ENCODE measurements at regions not wholly inside any gene's neighbourhood (a gene's known extent, or its start where the extent isn't known, plus 50 kb on each side); places are given as distances from the start of the nearest gene placed in this dataset.

DNA sequence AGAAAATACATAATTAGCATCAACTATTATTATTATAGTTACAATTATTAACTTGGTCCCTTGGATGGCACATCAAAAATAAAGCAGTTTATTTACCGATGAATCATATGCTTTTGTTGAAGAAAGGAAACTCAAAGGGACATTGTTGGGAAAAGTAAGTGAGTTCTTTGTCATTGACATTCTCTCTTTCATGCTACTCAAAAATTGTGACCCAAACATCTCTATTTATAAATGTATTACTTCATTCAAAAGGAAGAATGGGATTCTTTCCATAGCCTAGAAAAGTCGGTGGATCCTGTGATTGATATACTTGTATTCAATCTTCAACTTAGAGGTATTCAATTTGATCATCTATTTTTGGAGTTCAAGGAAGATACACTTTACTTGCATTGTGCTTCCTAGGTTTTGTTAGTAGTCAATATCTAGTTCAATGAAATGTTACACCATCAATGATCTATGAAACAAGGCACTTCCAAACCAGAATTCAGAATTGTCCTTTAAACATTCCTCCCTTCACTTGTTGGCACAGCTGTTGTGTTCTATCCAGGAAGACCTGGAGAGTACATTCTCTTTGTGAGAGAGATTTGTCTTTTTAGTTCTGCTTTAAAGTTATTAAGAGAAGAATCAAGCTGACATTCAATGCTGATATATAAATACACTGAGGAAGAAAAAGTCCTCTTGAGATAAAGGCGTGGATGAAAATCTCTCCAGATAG lies 235.2 kb downstream of the TMEM26 start:
- no peak overlapping the region for H3K9ac ChIP-seq (ENCODE audit: low read depth, low read length)
- H3K27ac ChIP-seq (ENCODE audit: low read length), result no peak overlapping the region
- no peaks in the 10 kb centered on the region for H3K79me2 ChIP-seq (ENCODE audit: insufficient read depth, low read length)
- H3K4me1 ChIP-seq (ENCODE audit: insufficient read depth, low read length), result no peaks in the 10 kb centered on the region
- no peak for TF ChIP-seq EZH2 (IDR thresholded peaks at IDR 0.05; ENCODE audit: borderline replicate concordance, low read depth, low read length, severe bottlenecking)
- TF ChIP-seq, protein P1, sequence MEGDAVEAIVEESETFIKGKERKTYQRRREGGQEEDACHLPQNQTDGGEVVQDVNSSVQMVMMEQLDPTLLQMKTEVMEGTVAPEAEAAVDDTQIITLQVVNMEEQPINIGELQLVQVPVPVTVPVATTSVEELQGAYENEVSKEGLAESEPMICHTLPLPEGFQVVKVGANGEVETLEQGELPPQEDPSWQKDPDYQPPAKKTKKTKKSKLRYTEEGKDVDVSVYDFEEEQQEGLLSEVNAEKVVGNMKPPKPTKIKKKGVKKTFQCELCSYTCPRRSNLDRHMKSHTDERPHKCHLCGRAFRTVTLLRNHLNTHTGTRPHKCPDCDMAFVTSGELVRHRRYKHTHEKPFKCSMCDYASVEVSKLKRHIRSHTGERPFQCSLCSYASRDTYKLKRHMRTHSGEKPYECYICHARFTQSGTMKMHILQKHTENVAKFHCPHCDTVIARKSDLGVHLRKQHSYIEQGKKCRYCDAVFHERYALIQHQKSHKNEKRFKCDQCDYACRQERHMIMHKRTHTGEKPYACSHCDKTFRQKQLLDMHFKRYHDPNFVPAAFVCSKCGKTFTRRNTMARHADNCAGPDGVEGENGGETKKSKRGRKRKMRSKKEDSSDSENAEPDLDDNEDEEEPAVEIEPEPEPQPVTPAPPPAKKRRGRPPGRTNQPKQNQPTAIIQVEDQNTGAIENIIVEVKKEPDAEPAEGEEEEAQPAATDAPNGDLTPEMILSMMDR (IDR thresholded peaks at IDR 0.05; ENCODE audit: borderline replicate concordance, extremely low read depth, low read length, poor library complexity, severe bottlenecking), result no peak
- H3K36me3 ChIP-seq (ENCODE audit: insufficient read depth, low read length), result no peaks in the 10 kb centered on the region
- no peaks in the 10 kb centered on the region for H3K27me3 ChIP-seq (ENCODE audit: insufficient read depth, low read length, poor library complexity)
- H2AFZ ChIP-seq (ENCODE audit: low read depth, low read length), result no peak overlapping the region
- ATAC-seq (ENCODE audit: insufficient read depth, low read depth) (no peak), DNase-seq (no peak)
- no peaks in the 10 kb centered on the region for H4K20me1 ChIP-seq (ENCODE audit: insufficient read depth, low read length)
- H3K9me3 ChIP-seq (ENCODE audit: insufficient read depth, low read length, severe bottlenecking), result no peaks in the 10 kb centered on the region
- H3K4me3 ChIP-seq (ENCODE audit: low read depth in 1 of 2, low read length in 2 of 2), result no peak overlapping the region
- no peak overlapping the region for H3K4me2 ChIP-seq (ENCODE audit: insufficient read depth, low read length)

DNA sequence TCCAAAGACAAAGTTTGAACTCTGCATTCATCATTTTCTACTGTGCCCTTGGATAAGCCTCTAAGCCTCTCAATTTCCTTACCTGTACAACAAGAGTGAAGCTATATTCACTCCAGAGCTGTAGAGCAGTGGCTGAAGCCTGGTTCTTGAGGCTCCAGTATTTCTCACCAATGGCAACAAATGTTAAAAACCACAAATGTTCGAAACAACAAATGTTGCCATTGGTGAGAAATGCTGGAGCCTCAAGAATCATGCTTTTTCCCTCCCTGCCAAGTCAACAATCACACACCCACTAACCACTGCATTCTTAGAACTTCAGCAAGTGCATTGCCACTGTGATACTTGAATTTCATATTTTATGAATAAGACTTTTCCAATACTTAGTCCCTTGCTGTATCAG lies 237.9 kb downstream of the TMEM26 start:
- H3K4me1 ChIP-seq (ENCODE audit: insufficient read depth, low read length), result no peaks in the 10 kb centered on the region
- H3K36me3 ChIP-seq (ENCODE audit: insufficient read depth, low read length), result no peaks in the 10 kb centered on the region
- ATAC-seq (ENCODE audit: insufficient read depth, low read depth) (no peak), DNase-seq (no peak)
- no peaks in the 10 kb centered on the region for H4K20me1 ChIP-seq (ENCODE audit: insufficient read depth, low read length)
- no peaks in the 10 kb centered on the region for H3K9me3 ChIP-seq (ENCODE audit: insufficient read depth, low read length, severe bottlenecking)
- H3K9ac ChIP-seq (ENCODE audit: low read depth, low read length), result no peak overlapping the region
- H2AFZ ChIP-seq (ENCODE audit: low read depth, low read length), result no peak overlapping the region
- no peak overlapping the region for H3K4me2 ChIP-seq (ENCODE audit: insufficient read depth, low read length)
- H3K79me2 ChIP-seq (ENCODE audit: insufficient read depth, low read length), result no peaks in the 10 kb centered on the region
- no peak overlapping the region for H3K27ac ChIP-seq (ENCODE audit: low read length)
- TF ChIP-seq, protein P1 (IDR thresholded peaks at IDR 0.05; ENCODE audit: borderline replicate concordance, extremely low read depth, low read length, poor library complexity, severe bottlenecking), result no peak
- no peak for TF ChIP-seq EZH2 (IDR thresholded peaks at IDR 0.05; ENCODE audit: borderline replicate concordance, low read depth, low read length, severe bottlenecking)
- H3K4me3 ChIP-seq (ENCODE audit: low read depth in 1 of 2, low read length in 2 of 2), result no peak overlapping the region
- H3K27me3 ChIP-seq (ENCODE audit: insufficient read depth, low read length, poor library complexity), result no peaks in the 10 kb centered on the region

DNA sequence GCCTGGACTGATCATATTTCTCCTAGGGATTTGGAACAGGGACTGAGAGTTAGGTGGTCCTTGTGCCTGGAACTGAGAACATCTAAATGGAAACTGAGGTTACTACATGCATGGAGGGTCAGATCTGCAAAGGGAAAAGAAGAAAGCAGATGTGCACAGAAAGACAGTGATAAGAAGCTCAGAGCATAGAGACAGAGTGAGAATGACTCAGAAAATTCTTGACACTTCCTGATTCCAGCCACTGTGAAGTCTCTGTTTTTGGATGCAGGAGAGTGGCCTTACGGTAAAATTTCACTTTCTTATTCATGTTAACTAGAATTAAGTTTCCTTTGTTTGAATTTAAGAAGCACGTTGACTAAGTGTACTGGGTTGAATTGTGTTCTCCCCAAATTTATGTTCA lies 241.7 kb downstream of the TMEM26 start:
- H3K4me3 ChIP-seq (ENCODE audit: low read depth in 1 of 2, low read length in 2 of 2), result no peak overlapping the region
- ATAC-seq (ENCODE audit: insufficient read depth, low read depth), result no peak
- H3K9ac ChIP-seq (ENCODE audit: low read depth, low read length), result no peak overlapping the region
- H3K4me2 ChIP-seq (ENCODE audit: insufficient read depth, low read length), result no peak overlapping the region
- no peaks in the 10 kb centered on the region for H4K20me1 ChIP-seq (ENCODE audit: insufficient read depth, low read length)
- DNase-seq, result no peak
- no peaks in the 10 kb centered on the region for H3K4me1 ChIP-seq (ENCODE audit: insufficient read depth, low read length)
- no peak overlapping the region for H2AFZ ChIP-seq (ENCODE audit: low read depth, low read length)
- TF ChIP-seq, protein P1 (IDR thresholded peaks at IDR 0.05; ENCODE audit: borderline replicate concordance, extremely low read depth, low read length, poor library complexity, severe bottlenecking), result no peak
- H3K79me2 ChIP-seq (ENCODE audit: insufficient read depth, low read length), result no peaks in the 10 kb centered on the region
- H3K9me3 ChIP-seq (ENCODE audit: insufficient read depth, low read length, severe bottlenecking), result no peaks in the 10 kb centered on the region
- H3K27me3 ChIP-seq (ENCODE audit: insufficient read depth, low read length, poor library complexity), result no peaks in the 10 kb centered on the region
- no peak overlapping the region for H3K27ac ChIP-seq (ENCODE audit: low read length)
- H3K36me3 ChIP-seq (ENCODE audit: insufficient read depth, low read length), result no peaks in the 10 kb centered on the region
